Medulla oblongata (tissue), 1 donor: ENCODE measurements at regions not wholly inside any gene's neighbourhood (a gene's known extent, or its start where the extent isn't known, plus 50 kb on each side); places are given as distances from the start of the nearest gene placed in this dataset.

Experiments used
- DNase-seq: peaks from one replicate; pipeline ENCODE4 v3.0.0-alpha.2; 2015; ENCODE audit errors: extremely low spot score

GRCh38 chr18:14905350-14905749, 157.4 kb downstream of the ANKRD30B start:
- DNase-seq = no peak

GRCh38 chr18:14905979-14906378, 158.0 kb downstream of the ANKRD30B start:
- no peak for DNase-seq

GRCh38 chr18:14907420-14907819, 159.4 kb downstream of the ANKRD30B start:
- no peak for DNase-seq

GRCh38 chr18:14908541-14908940, 160.6 kb downstream of the ANKRD30B start:
- DNase-seq = no peak

- no peak for DNase-seq
These were observed 165.0 kb downstream of the ANKRD30B start for GRCh38 chr18:14912967-14913366.

- DNase-seq = no peak
These were observed 166.1 kb downstream of the ANKRD30B start for GRCh38 chr18:14914121-14914520.

- no peak for DNase-seq
These were observed 166.8 kb downstream of the ANKRD30B start for GRCh38 chr18:14914771-14915170.

- no peak for DNase-seq
These were observed 168.2 kb downstream of the ANKRD30B start for GRCh38 chr18:14916181-14916580.

- no peak for DNase-seq
These were observed 168.9 kb downstream of the ANKRD30B start for GRCh38 chr18:14916851-14917250.

- DNase-seq = no peak
These were observed 169.3 kb downstream of the ANKRD30B start for GRCh38 chr18:14917311-14917710.

- DNase-seq = no peak
These were observed 171.7 kb downstream of the ANKRD30B start for GRCh38 chr18:14919666-14920065.

- no peak for DNase-seq
These were observed 173.1 kb downstream of the ANKRD30B start for GRCh38 chr18:14921031-14921430.

GRCh38 chr18:14921547-14921946, 173.6 kb downstream of the ANKRD30B start:
- no peak for DNase-seq

GRCh38 chr18:14922031-14922430, 174.1 kb downstream of the ANKRD30B start:
- DNase-seq = no peak

- DNase-seq = no peak
These were observed 175.1 kb downstream of the ANKRD30B start for GRCh38 chr18:14922965-14923565.

GRCh38 chr18:14924226-14924625, 176.3 kb downstream of the ANKRD30B start:
- DNase-seq = no peak

GRCh38 chr18:14925281-14925709, 177.3 kb downstream of the ANKRD30B start:
- DNase-seq = no peak

GRCh38 chr18:14927701-14928100, 179.7 kb downstream of the ANKRD30B start:
- DNase-seq = no peak

GRCh38 chr18:14928396-14928795, 180.4 kb downstream of the ANKRD30B start:
- DNase-seq = no peak

GRCh38 chr18:14930076-14930475, 182.1 kb downstream of the ANKRD30B start:
- DNase-seq = no peak

GRCh38 chr18:14930576-14930975, 182.6 kb downstream of the ANKRD30B start:
- no peak for DNase-seq

GRCh38 chr18:14933049-14933851, 185.3 kb downstream of the ANKRD30B start:
- DNase-seq = no peak

GRCh38 chr18:14933964-14934363, 186.0 kb downstream of the ANKRD30B start:
- DNase-seq = no peak
